Colon (tissue), 2 donors: ENCODE measurements at regions not wholly inside any gene's neighbourhood (a gene's known extent, or its start where the extent isn't known, plus 50 kb on each side); places are given as distances from the start of the nearest gene placed in this dataset.
"Not testable (repeated sequence)": the region's sequence is repeated elsewhere in the genome, so short reads cannot be mapped to it uniquely, and the experiment has no call there.

Experiments used
- FAIRE-seq: peaks from 2 replicates; lab custom pipeline; 2012; peaks lifted over from hg19 to GRCh38; lab: Jason Lieb, UNC
- donor health status: control.
- donor health status: control.

- FAIRE-seq: not testable (repeated sequence)
These were observed 361.6 kb upstream of the SGO1 start for GRCh38 chr3:20547361-20548269.

GRCh38 chr3:20546636-20547035 is 360.6 kb upstream of the SGO1 start:
- no peak for FAIRE-seq

GRCh38 chr3:20543535-20544226 is 357.7 kb upstream of the SGO1 start:
- no peak for FAIRE-seq

- no peak for FAIRE-seq
These were observed 354.1 kb upstream of the SGO1 start for GRCh38 chr3:20540066-20540465.

GRCh38 chr3:20539666-20540065 is 353.7 kb upstream of the SGO1 start:
- FAIRE-seq: no peak

- FAIRE-seq: no peak
These were observed 351.2 kb upstream of the SGO1 start for GRCh38 chr3:20537234-20537633.

GRCh38 chr3:20529911-20530310 is 343.9 kb upstream of the SGO1 start:
- no peak for FAIRE-seq

GRCh38 chr3:20528180-20528770 is 342.3 kb upstream of the SGO1 start:
- FAIRE-seq: no peak

GRCh38 chr3:20527368-20527767 is 341.4 kb upstream of the SGO1 start:
- FAIRE-seq: no peak

GRCh38 chr3:20524328-20524727 is 338.3 kb upstream of the SGO1 start:
- no peak for FAIRE-seq

- FAIRE-seq: no peak
These were observed 337.3 kb upstream of the SGO1 start for GRCh38 chr3:20523293-20523692.

- not testable (repeated sequence) for FAIRE-seq
These were observed 331.3 kb upstream of the SGO1 start for GRCh38 chr3:20517316-20517715.

GRCh38 chr3:20516311-20516710 is 330.3 kb upstream of the SGO1 start:
- no peak for FAIRE-seq

GRCh38 chr3:20515834-20516233 is 329.8 kb upstream of the SGO1 start:
- no peak for FAIRE-seq

- FAIRE-seq: no peak
These were observed 326.0 kb upstream of the SGO1 start for GRCh38 chr3:20511863-20512505.

- no peak for FAIRE-seq
These were observed 324.4 kb upstream of the SGO1 start for GRCh38 chr3:20510396-20510795.

- no peak for FAIRE-seq
These were observed 317.5 kb upstream of the SGO1 start for GRCh38 chr3:20503394-20504082.

GRCh38 chr3:20490996-20491395 is 305.0 kb upstream of the SGO1 start:
- no peak for FAIRE-seq

- no peak for FAIRE-seq
These were observed 302.1 kb upstream of the SGO1 start for GRCh38 chr3:20488151-20488550.

GRCh38 chr3:20484126-20484525 is 298.1 kb upstream of the SGO1 start:
- FAIRE-seq: no peak

- no peak for FAIRE-seq
These were observed 296.3 kb upstream of the SGO1 start for GRCh38 chr3:20482350-20482749.

- FAIRE-seq: no peak
These were observed 294.9 kb upstream of the SGO1 start for GRCh38 chr3:20480786-20481365.
